ENCODE measurements at regions not wholly inside any gene's neighbourhood (a gene's known extent, or its start where the extent isn't known, plus 50 kb on each side); places are given as distances from the start of the nearest gene placed in this dataset.

GRCh38 chr2:119102964-119103363 is 55.6 kb downstream of the C1QL2 start:
- ATAC-seq (no peak), FAIRE-seq (no peak), DNase-seq (ENCODE audit: low spot score) (no peak)
- intact Hi-C loops (cut with micrococcal nuclease; ENCODE audit: unreplicated experiment), result no loop called here
- Histone ChIP-seq H2AFZ (ENCODE audit: low read length) (no peak overlapping the region), H3K4me3 (replicated peaks in 1 of 3; ENCODE audit: insufficient read depth in 1 of 3, low read depth in 2 of 3, low read length in 3 of 3) (no peak overlapping the region), H4K20me1 (ENCODE audit: insufficient read depth, low read length) (no peaks in the 10 kb centered on the region), H3K36me3 (replicated peaks in 1 of 2; ENCODE audit: control insufficient read depth in 1 of 2, insufficient read depth in 2 of 2, low read length in 2 of 2) (no peaks in the 10 kb centered on the region), H3K9ac (ENCODE audit: insufficient read depth, low read depth, low read length) (no peak overlapping the region), H3K4me1 (ENCODE audit: insufficient read depth, low read length) (no peaks in the 10 kb centered on the region), H3K27me3 (ENCODE audit: control insufficient read depth in 1 of 2, insufficient read depth in 2 of 2, low read length in 2 of 2) (no peaks in the 10 kb centered on the region), H3K27ac (ENCODE audit: extremely low read length, insufficient read depth, low read length) (no peak overlapping the region), H3K79me2 (ENCODE audit: insufficient read depth, low read length) (no peaks in the 10 kb centered on the region), H3K9me3 (ENCODE audit: low read length) (no peaks in the 10 kb centered on the region), H3K4me2 (ENCODE audit: low read depth, low read length) (no peak overlapping the region)
- ChIA-PET CTCF (ENCODE audit: low intra/inter-chr PET ratio, low total read pairs) (no interaction called here), POLR2A (no interaction called here)
- TF ChIP-seq TGIF2 (CRISPR knock-in tag; IDR thresholded peaks at IDR 0.05) (no peak), ZNF780A (CRISPR knock-in tag; IDR thresholded peaks at IDR 0.05) (no peak), ZNF678 (CRISPR knock-in tag; IDR thresholded peaks at IDR 0.05) (no peak)
- BruUV-seq (replicated peaks), result no TSS peak
- in situ Hi-C loops (cut with HindIII; ENCODE audit: extremely low pct_ligation_motif_present, low pct_unique_long_range_greater_than_20kb), result no loop called here

- POLR2A ChIA-PET, result no interaction called here
Observed at GRCh38 chr2:119088416-119088815, 70.1 kb downstream of the C1QL2 start.

More at GRCh38 chr2:119088416-119088815, 70.1 kb downstream of the C1QL2 start:
- H3K4me3 ChIP-seq (replicated peaks in 1 of 3; ENCODE audit: insufficient read depth in 1 of 3, low read depth in 2 of 3, low read length in 3 of 3), result no peak overlapping the region
- no peak overlapping the region for H3K9ac ChIP-seq (ENCODE audit: insufficient read depth, low read depth, low read length)
- in situ Hi-C loops (cut with HindIII; ENCODE audit: extremely low pct_ligation_motif_present, low pct_unique_long_range_greater_than_20kb), result no loop called here
- no peak overlapping the region for H3K27ac ChIP-seq (ENCODE audit: extremely low read length, insufficient read depth, low read length)
- CTCF ChIA-PET (ENCODE audit: low intra/inter-chr PET ratio, low total read pairs), result no interaction called here
- H2AFZ ChIP-seq (ENCODE audit: low read length), result no peak overlapping the region
- 5% methylated on average over 1 of the region's 1 CpG for WGBS (ENCODE audit: low lambda C conversion rate)
- FAIRE-seq (no peak), DNase-seq (ENCODE audit: low spot score) (no peak), ATAC-seq (no peak; the same call in 1 of the 3 replicates)
- H3K27me3 ChIP-seq (ENCODE audit: control insufficient read depth in 1 of 2, insufficient read depth in 2 of 2, low read length in 2 of 2), result peaks cover 0 to 15% of the 10 kb centered on the region in 2 experiments; a peak in 1 of 5 replicates
- H3K36me3 ChIP-seq (replicated peaks in 1 of 2; ENCODE audit: control insufficient read depth in 1 of 2, insufficient read depth in 2 of 2, low read length in 2 of 2), result no peaks in the 10 kb centered on the region
- intact Hi-C loops (cut with micrococcal nuclease; ENCODE audit: unreplicated experiment), result no loop called here
- H3K9me3 ChIP-seq (ENCODE audit: low read length), result no peaks in the 10 kb centered on the region
- BruUV-seq (replicated peaks), result no TSS peak
- TF ChIP-seq CREB3 (CRISPR knock-in tag; IDR thresholded peaks at IDR 0.05), result no peak
- H3K79me2 ChIP-seq (ENCODE audit: insufficient read depth, low read length), result no peaks in the 10 kb centered on the region
- peaks cover 19% of the 10 kb centered on the region for H3K4me1 ChIP-seq (ENCODE audit: insufficient read depth, low read length)
- H3K4me2 ChIP-seq (ENCODE audit: low read depth, low read length), result no peak overlapping the region
- no peaks in the 10 kb centered on the region for H4K20me1 ChIP-seq (ENCODE audit: insufficient read depth, low read length)

Measured in HepG2 (cell line).